ENCODE measurements at regions not wholly inside any gene's neighbourhood (a gene's known extent, or its start where the extent isn't known, plus 50 kb on each side); places are given as distances from the start of the nearest gene placed in this dataset.

GRCh38 chrX:39409246-39409917 is 608.1 kb downstream of the MID1IP1 start:
- Histone ChIP-seq H3K9ac (ENCODE audit: low read depth, low read length) (no peak overlapping the region), H3K36me3 (ENCODE audit: insufficient read depth, low read length) (no peaks in the 10 kb centered on the region), H3K27me3 (ENCODE audit: insufficient read depth, low read length) (no peaks in the 10 kb centered on the region), H3K4me1 (ENCODE audit: insufficient read depth, low read length) (no peaks in the 10 kb centered on the region), H3K27ac (ENCODE audit: low read depth, low read length) (no peak overlapping the region), H3K4me3 (ENCODE audit: low read length) (no peak overlapping the region), H3K9me3 (ENCODE audit: insufficient read depth, low read depth, low read length) (no peaks in the 10 kb centered on the region)
- 90% methylated on average over 6 of the region's 6 CpGs for WGBS

- Histone ChIP-seq H3K4me3 (ENCODE audit: low read length) (no peak overlapping the region), H3K36me3 (ENCODE audit: insufficient read depth, low read length) (no peaks in the 10 kb centered on the region), H3K4me1 (ENCODE audit: insufficient read depth, low read length) (no peaks in the 10 kb centered on the region), H3K9me3 (ENCODE audit: insufficient read depth, low read depth, low read length) (no peaks in the 10 kb centered on the region), H3K27me3 (ENCODE audit: insufficient read depth, low read length) (no peaks in the 10 kb centered on the region), H3K9ac (ENCODE audit: low read depth, low read length) (no peak overlapping the region), H3K27ac (ENCODE audit: low read depth, low read length) (no peak overlapping the region)
- WGBS: 94% methylated on average over 5 of the region's 5 CpGs
Measured at GRCh38 chrX:39414290-39414854, 613.1 kb downstream of the MID1IP1 start.

- Histone ChIP-seq H3K9ac (ENCODE audit: low read depth, low read length) (no peak overlapping the region), H3K36me3 (ENCODE audit: insufficient read depth, low read length) (no peaks in the 10 kb centered on the region), H3K27ac (ENCODE audit: low read depth, low read length) (no peak overlapping the region), H3K4me1 (ENCODE audit: insufficient read depth, low read length) (no peaks in the 10 kb centered on the region), H3K4me3 (ENCODE audit: low read length) (no peak overlapping the region), H3K27me3 (ENCODE audit: insufficient read depth, low read length) (no peaks in the 10 kb centered on the region), H3K9me3 (ENCODE audit: insufficient read depth, low read depth, low read length) (no peaks in the 10 kb centered on the region)
- 95% methylated on average over 12 of the region's 14 CpGs for WGBS
Measured at GRCh38 chrX:39416547-39417260, 615.4 kb downstream of the MID1IP1 start.

GRCh38 chrX:39418254-39418704 is 617.0 kb downstream of the MID1IP1 start:
- WGBS: 66% methylated on average over 4 of the region's 4 CpGs
- Histone ChIP-seq H3K9ac (ENCODE audit: low read depth, low read length) (no peak overlapping the region), H3K4me3 (ENCODE audit: low read length) (no peak overlapping the region), H3K27ac (ENCODE audit: low read depth, low read length) (no peak overlapping the region), H3K9me3 (ENCODE audit: insufficient read depth, low read depth, low read length) (no peaks in the 10 kb centered on the region), H3K27me3 (ENCODE audit: insufficient read depth, low read length) (no peaks in the 10 kb centered on the region), H3K36me3 (ENCODE audit: insufficient read depth, low read length) (no peaks in the 10 kb centered on the region), H3K4me1 (ENCODE audit: insufficient read depth, low read length) (no peaks in the 10 kb centered on the region)

GRCh38 chrX:39418731-39419638 is 617.7 kb downstream of the MID1IP1 start:
- no peak overlapping the region for H3K27ac ChIP-seq (ENCODE audit: low read depth, low read length)
- H3K4me1 ChIP-seq (ENCODE audit: insufficient read depth, low read length): no peaks in the 10 kb centered on the region
- no peaks in the 10 kb centered on the region for H3K27me3 ChIP-seq (ENCODE audit: insufficient read depth, low read length)
- no peak overlapping the region for H3K9ac ChIP-seq (ENCODE audit: low read depth, low read length)
- no peak overlapping the region for H3K4me3 ChIP-seq (ENCODE audit: low read length)
- 77% methylated on average over 29 of the region's 29 CpGs for WGBS
- H3K9me3 ChIP-seq (ENCODE audit: insufficient read depth, low read depth, low read length): no peaks in the 10 kb centered on the region
- H3K36me3 ChIP-seq (ENCODE audit: insufficient read depth, low read length): no peaks in the 10 kb centered on the region

GRCh38 chrX:39421006-39421405 is 619.7 kb downstream of the MID1IP1 start:
- Histone ChIP-seq H3K9me3 (ENCODE audit: insufficient read depth, low read depth, low read length) (no peaks in the 10 kb centered on the region), H3K27ac (ENCODE audit: low read depth, low read length) (no peak overlapping the region), H3K9ac (ENCODE audit: low read depth, low read length) (no peak overlapping the region), H3K36me3 (ENCODE audit: insufficient read depth, low read length) (no peaks in the 10 kb centered on the region), H3K27me3 (ENCODE audit: insufficient read depth, low read length) (no peaks in the 10 kb centered on the region), H3K4me3 (ENCODE audit: low read length) (no peak overlapping the region), H3K4me1 (ENCODE audit: insufficient read depth, low read length) (no peaks in the 10 kb centered on the region)
- WGBS: 92% methylated on average over 2 of the region's 3 CpGs

- no peaks in the 10 kb centered on the region for H3K9me3 ChIP-seq (ENCODE audit: insufficient read depth, low read depth, low read length)
- H3K4me3 ChIP-seq (ENCODE audit: low read length): no peak overlapping the region
- H3K27ac ChIP-seq (ENCODE audit: low read depth, low read length): no peak overlapping the region
Measured at GRCh38 chrX:39425124-39425806, 624.0 kb downstream of the MID1IP1 start.

GRCh38 chrX:39426101-39426500 is 624.8 kb downstream of the MID1IP1 start:
- Histone ChIP-seq H3K36me3 (ENCODE audit: insufficient read depth, low read length) (no peaks in the 10 kb centered on the region), H3K9ac (ENCODE audit: low read depth, low read length) (no peak overlapping the region), H3K27me3 (ENCODE audit: insufficient read depth, low read length) (no peaks in the 10 kb centered on the region), H3K4me3 (ENCODE audit: low read length) (no peak overlapping the region), H3K9me3 (ENCODE audit: insufficient read depth, low read depth, low read length) (no peaks in the 10 kb centered on the region), H3K27ac (ENCODE audit: low read depth, low read length) (no peak overlapping the region), H3K4me1 (ENCODE audit: insufficient read depth, low read length) (no peaks in the 10 kb centered on the region)
- 93% methylated on average over 6 of the region's 6 CpGs for WGBS

More at GRCh38 chrX:39425124-39425806, 624.0 kb downstream of the MID1IP1 start:
- Histone ChIP-seq H3K36me3 (ENCODE audit: insufficient read depth, low read length) (no peaks in the 10 kb centered on the region), H3K27me3 (ENCODE audit: insufficient read depth, low read length) (no peaks in the 10 kb centered on the region), H3K4me1 (ENCODE audit: insufficient read depth, low read length) (no peaks in the 10 kb centered on the region), H3K9ac (ENCODE audit: low read depth, low read length) (no peak overlapping the region)
- WGBS: 92% methylated on average over 1 of the region's 2 CpGs

- Histone ChIP-seq H3K4me1 (ENCODE audit: insufficient read depth, low read length) (no peaks in the 10 kb centered on the region), H3K4me3 (ENCODE audit: low read length) (no peak overlapping the region), H3K36me3 (ENCODE audit: insufficient read depth, low read length) (no peaks in the 10 kb centered on the region), H3K9ac (ENCODE audit: low read depth, low read length) (no peak overlapping the region), H3K27ac (ENCODE audit: low read depth, low read length) (no peak overlapping the region), H3K27me3 (ENCODE audit: insufficient read depth, low read length) (no peaks in the 10 kb centered on the region), H3K9me3 (ENCODE audit: insufficient read depth, low read depth, low read length) (no peaks in the 10 kb centered on the region)
- 62% methylated on average over 5 of the region's 6 CpGs for WGBS
Measured at GRCh38 chrX:39427492-39427891, 626.2 kb downstream of the MID1IP1 start.

- H3K9ac ChIP-seq (ENCODE audit: low read depth, low read length): no peak overlapping the region
- H3K27me3 ChIP-seq (ENCODE audit: insufficient read depth, low read length): no peaks in the 10 kb centered on the region
- WGBS: 85% methylated on average over 3 of the region's 3 CpGs
- H3K36me3 ChIP-seq (ENCODE audit: insufficient read depth, low read length): no peaks in the 10 kb centered on the region
- no peaks in the 10 kb centered on the region for H3K4me1 ChIP-seq (ENCODE audit: insufficient read depth, low read length)
- H3K27ac ChIP-seq (ENCODE audit: low read depth, low read length): no peak overlapping the region
- no peaks in the 10 kb centered on the region for H3K9me3 ChIP-seq (ENCODE audit: insufficient read depth, low read depth, low read length)
- no peak overlapping the region for H3K4me3 ChIP-seq (ENCODE audit: low read length)
Measured at GRCh38 chrX:39427906-39428305, 626.6 kb downstream of the MID1IP1 start.

Data from HUES64 (cell line).